H1 (cell line): ENCODE measurements at regions not wholly inside any gene's neighbourhood (a gene's known extent, or its start where the extent isn't known, plus 50 kb on each side); places are given as distances from the start of the nearest gene placed in this dataset.

Experiments used
- CTCF ChIA-PET: fragments of 300-600 bp; sonication (Branson Sonifier 250); formaldehyde crosslinking; loops from one replicate; lab custom pipeline; 2021; ENCODE audit not compliant: partially characterized antibody; lab: Charles Lee
- POLR2A ChIA-PET: fragments of 300-600 bp; sonication (Branson Sonifier 250); formaldehyde crosslinking; loops from one replicate; lab custom pipeline; 2021; ENCODE audit warnings: inconsistent platforms; ENCODE audit not compliant: partially characterized antibody; lab: Charles Lee
- DNase-seq, 2 experiments: peaks; one replicate each; pipeline versions ENCODE4 v3.0.0 to v3.0.0-alpha.2; 2010 to 2022; ENCODE audit warnings: low spot score in 2 of 2, low read depth in 1 of 2, mixed read lengths in 1 of 2
- FAIRE-seq: peaks from 2 replicates; lab custom pipeline; 2011; peaks lifted over from hg19 to GRCh38; lab: Jason Lieb, UNC
- H2AFZ ChIP-seq: 2 replicates; pipeline ENCODE4 v1.8.1; 2012; ENCODE audit warnings: low read length, inconsistent platforms
- H2AK5ac ChIP-seq: 2 replicates; pipeline ENCODE4 v1.6.1; 2013; ENCODE audit warnings: low read depth, low read length
- H2BK120ac ChIP-seq: replicated peaks from 2 replicates; pipeline ENCODE3; 2013; ENCODE audit warnings: low read depth, low read length, inconsistent platforms
- H2BK12ac ChIP-seq: 2 replicates; pipeline ENCODE4 v1.6.1; 2013; ENCODE audit warnings: low read depth, low read length
- H2BK15ac ChIP-seq: 2 replicates; pipeline ENCODE4 v1.6.1; 2013; ENCODE audit warnings: low read length
- H2BK20ac ChIP-seq: 2 replicates; pipeline ENCODE4 v1.6.1; 2013; ENCODE audit warnings: low read length
- H2BK5ac ChIP-seq: 2 replicates; pipeline ENCODE4 v1.6.1; 2013; ENCODE audit warnings: low read depth, low read length
- H3K14ac ChIP-seq: 2 replicates; pipeline ENCODE4 v1.6.1; 2013; ENCODE audit warnings: inconsistent platforms; ENCODE audit not compliant: insufficient read length
- H3K18ac ChIP-seq: 2 replicates; pipeline ENCODE4 v1.6.1; 2013; ENCODE audit warnings: low read length; ENCODE audit errors: extremely low read depth
- H3K23ac ChIP-seq: 2 replicates; pipeline ENCODE4 v1.6.1; 2013; ENCODE audit warnings: inconsistent platforms; ENCODE audit not compliant: insufficient read length
- H3K23me2 ChIP-seq: 2 replicates; pipeline ENCODE4 v1.6.1; 2013; ENCODE audit warnings: low read depth, low read length
- H3K27ac ChIP-seq: 2 replicates; pipeline ENCODE4 v1.6.1; 2011; ENCODE audit warnings: low read depth, low read length, inconsistent platforms
- H3K27me3 ChIP-seq, 4 experiments: replicated peaks in 1 of 4; 1 replicate in 1 of 4; 2 replicates in 3 of 4; pipeline versions ENCODE4 v1.6.1 to v1.8.1; 2011 to 2013; ENCODE audit warnings: low read length in 3 of 4, mild to moderate bottlenecking in 3 of 4, inconsistent platforms in 2 of 4, mixed read lengths in 2 of 4, moderate library complexity in 1 of 4; ENCODE audit not compliant: control insufficient read depth in 3 of 4, insufficient read depth in 3 of 4; ENCODE audit errors: extremely low read depth in 1 of 4
- H3K36me3 ChIP-seq, 4 experiments: 2 replicates each; pipeline versions ENCODE4 v1.6.1 to v1.8.1; 2011 to 2013; ENCODE audit warnings: mild to moderate bottlenecking in 4 of 4, low read length in 3 of 4, moderate library complexity in 2 of 4, control low read depth in 1 of 4, inconsistent platforms in 1 of 4; ENCODE audit not compliant: insufficient read depth in 4 of 4, control insufficient read depth in 2 of 4
- H3K4ac ChIP-seq: replicated peaks from 2 replicates; pipeline ENCODE3; 2013; ENCODE audit warnings: low read length, low read depth, mixed read lengths, inconsistent platforms; ENCODE audit not compliant: insufficient read length
- H3K4me1 ChIP-seq, 4 experiments: replicated peaks in 1 of 4; 1 replicate in 1 of 4; 2 replicates in 3 of 4; pipeline versions ENCODE4 v1.6.1 to v1.8.1; 2011 to 2013; ENCODE audit warnings: low read length in 3 of 4, inconsistent platforms in 2 of 4, mixed read lengths in 1 of 4; ENCODE audit not compliant: insufficient read depth in 4 of 4, control insufficient read depth in 3 of 4
- H3K4me2 ChIP-seq, 2 experiments: 2 replicates each; pipeline versions ENCODE4 v1.6.1 to v1.8.1; 2011 to 2013; ENCODE audit warnings: low read depth in 2 of 2, low read length in 2 of 2, control low read depth in 1 of 2, inconsistent platforms in 1 of 2, mild to moderate bottlenecking in 1 of 2; ENCODE audit not compliant: insufficient read depth in 1 of 2
- H3K4me3 ChIP-seq, 4 experiments: fragments of 200-600, 300-600 bp in 1 of 4; sonication (generic), shearing (Covaris generic), sonication (Bioruptor Twin) in 1 of 4; 2 replicates each; pipeline versions ENCODE4 v1.5.1 to v1.8.1; 2011 to 2016; ENCODE audit warnings: low read length in 4 of 4, low read depth in 3 of 4, control low read depth in 2 of 4, inconsistent platforms in 2 of 4, mild to moderate bottlenecking in 2 of 4, mixed read lengths in 1 of 4, moderate library complexity in 1 of 4; ENCODE audit not compliant: insufficient read depth in 2 of 4; ENCODE audit errors: extremely low read depth in 1 of 4
- H3K56ac ChIP-seq: replicated peaks from 2 replicates; pipeline ENCODE3; 2013; ENCODE audit warnings: low read depth, mild to moderate bottlenecking, mixed read lengths, low read length, inconsistent platforms; ENCODE audit not compliant: insufficient read length
- H3K79me1 ChIP-seq: 2 replicates; pipeline ENCODE4 v1.6.1; 2013; ENCODE audit warnings: low read depth, low read length, control low read depth
- H3K79me2 ChIP-seq, 2 experiments: 2 replicates each; pipeline versions ENCODE4 v1.6.1 to v1.8.1; 2012 to 2013; ENCODE audit warnings: low read length in 2 of 2, mild to moderate bottlenecking in 2 of 2, inconsistent platforms in 1 of 2; ENCODE audit not compliant: insufficient read depth in 2 of 2, control insufficient read depth in 1 of 2
- H3K9ac ChIP-seq, 4 experiments: replicated peaks in 1 of 4; 1 replicate in 1 of 4; 2 replicates in 3 of 4; pipeline versions ENCODE4 v1.6.1 to v1.8.1; 2011 to 2013; ENCODE audit warnings: low read depth in 3 of 4, low read length in 3 of 4, control low read depth in 2 of 4, mild to moderate bottlenecking in 2 of 4, moderate library complexity in 2 of 4, inconsistent platforms in 1 of 4; ENCODE audit errors: extremely low read depth in 1 of 4
- H3K9me3 ChIP-seq, 2 experiments: 2 replicates each; pipeline versions ENCODE4 v1.6.1 to v1.8.1; 2012 to 2013; ENCODE audit warnings: mild to moderate bottlenecking in 2 of 2, moderate library complexity in 2 of 2, control low read depth in 1 of 2, inconsistent platforms in 1 of 2, low read depth in 1 of 2, low read length in 1 of 2, mixed read lengths in 1 of 2; ENCODE audit not compliant: insufficient read depth in 2 of 2
- H4K20me1 ChIP-seq, 2 experiments: replicated peaks in 1 of 2; 2 replicates each; pipeline versions ENCODE3 to v1.8.1; 2011 to 2013; ENCODE audit warnings: inconsistent platforms in 2 of 2, low read length in 2 of 2, mild to moderate bottlenecking in 1 of 2; ENCODE audit not compliant: insufficient read depth in 2 of 2, control insufficient read depth in 1 of 2
- H4K5ac ChIP-seq: 2 replicates; pipeline ENCODE4 v1.6.1; 2013; ENCODE audit warnings: low read length, low read depth, mixed read lengths, inconsistent platforms; ENCODE audit not compliant: insufficient read length
- H4K8ac ChIP-seq: 2 replicates; pipeline ENCODE4 v1.8.0; 2013; ENCODE audit warnings: mild to moderate bottlenecking, moderate library complexity, low read length, inconsistent platforms; ENCODE audit not compliant: insufficient read depth; ENCODE audit errors: extremely low read depth
- H4K91ac ChIP-seq: replicated peaks from 2 replicates; pipeline ENCODE3; 2013; ENCODE audit warnings: low read length, mixed read lengths, inconsistent platforms; ENCODE audit not compliant: insufficient read length
- CBX5 ChIP-seq: fragments of 300-800, 300-1000 bp; sonication (generic); IDR thresholded peaks from 2 replicates; pipeline ENCODE4 v1.7.1; 2016; ENCODE audit warnings: antibody characterized with exemption, low read length, low read depth
- CHD1 ChIP-seq: IDR thresholded peaks from 2 replicates; pipeline ENCODE4 v1.6.1; 2012; ENCODE audit warnings: low read depth, low read length, improper control_type of control experiment
- MAFK ChIP-seq: IDR thresholded peaks from 2 replicates; pipeline ENCODE4 v1.6.1; 2012; ENCODE audit warnings: low read depth, mild to moderate bottlenecking, improper control_type of control experiment, low read length
- PHF8 ChIP-seq: fragments of 200-600 bp; sonication (generic); conservative IDR thresholded peaks from 2 replicates; pipeline ENCODE4 v1.7.1; 2012; ENCODE audit warnings: low read depth, mild to moderate bottlenecking, inconsistent platforms, low read length, moderate library complexity
- POLR2AphosphoS5 ChIP-seq: IDR thresholded peaks from 2 replicates; pipeline ENCODE4 v1.6.1; 2011; ENCODE audit warnings: low read depth, low read length
- RFX5 ChIP-seq: IDR thresholded peaks from 2 replicates; pipeline ENCODE4 v1.6.1; 2011; ENCODE audit warnings: low read depth, low read length, improper control_type of control experiment, borderline replicate concordance
- WGBS, 2 experiments: shearing (Covaris generic) in 1 of 2; methylation state at CpG; one replicate each; pipeline versions ENCODE4 v1.1.6 to v1.1.7; 2013 to 2015; ENCODE audit warnings: low lambda C conversion rate in 2 of 2, mixed read lengths in 2 of 2, inconsistent platforms in 1 of 2, low coverage in 1 of 2, missing lambda C conversion rate in 1 of 2; ENCODE audit not compliant: insufficient replicate concordance in 2 of 2, insufficient coverage in 1 of 2, insufficient read length in 1 of 2; ENCODE audit errors: extremely low coverage in 1 of 2, missing lambda C conversion rate in 1 of 2; 5-methylcytosine and 5-hydroxymethylcytosine counted together

DNA sequence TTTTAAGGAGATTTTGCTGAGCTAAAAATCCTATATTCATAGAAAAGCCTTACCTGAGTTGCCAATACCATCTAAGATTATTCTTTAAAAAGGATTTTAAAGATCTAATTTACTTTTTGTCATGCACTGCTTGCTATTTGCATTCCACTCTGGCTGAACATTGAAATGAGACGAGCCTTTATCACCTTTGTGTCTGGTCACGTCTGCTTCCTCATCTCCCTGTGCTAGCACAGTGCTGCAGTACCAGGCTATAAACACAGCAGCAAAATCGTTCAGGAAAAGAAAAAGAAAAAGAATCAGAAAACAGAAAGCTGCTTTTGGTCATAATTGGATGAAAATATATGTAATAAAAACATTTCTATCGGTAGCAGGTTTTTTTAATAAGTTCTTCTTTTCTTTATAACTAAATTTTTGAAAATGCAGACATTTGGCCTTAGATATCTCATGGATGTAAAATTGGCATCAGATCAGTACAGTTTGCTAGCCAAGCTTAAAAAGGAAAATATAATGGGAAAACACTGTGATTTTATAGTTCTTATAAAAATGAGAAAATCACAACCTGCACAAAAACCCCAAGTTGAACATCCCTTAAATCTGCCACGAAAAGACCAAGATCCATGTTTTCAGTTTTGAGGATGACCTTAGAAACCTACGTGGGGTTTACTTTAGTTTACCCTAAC, 735.7 kb upstream of the CXADR start:
- Histone ChIP-seq H3K4me3 (no peak overlapping the region), H3K18ac (no peak overlapping the region), H4K8ac (no peak overlapping the region), H3K36me3 (no peaks in the 10 kb centered on the region), H2BK12ac (no peak overlapping the region), H2BK120ac (no peak overlapping the region), H3K9me3 (no peaks in the 10 kb centered on the region), H3K23ac (no peak overlapping the region), H3K4me2 (no peak overlapping the region), H3K79me1 (no peaks in the 10 kb centered on the region), H3K79me2 (no peaks in the 10 kb centered on the region), H2BK15ac (no peak overlapping the region), H4K5ac (no peak overlapping the region), H3K27me3 (no peaks in the 10 kb centered on the region), H3K4ac (no peak overlapping the region), H2AFZ (no peak overlapping the region), H2BK5ac (no peak overlapping the region), H3K56ac (no peak overlapping the region), H3K23me2 (no peaks in the 10 kb centered on the region), H3K27ac (no peak overlapping the region), H2BK20ac (no peak overlapping the region), H2AK5ac (no peak overlapping the region), H3K9ac (no peak overlapping the region), H4K20me1 (no peaks in the 10 kb centered on the region), H3K14ac (no peak overlapping the region), H4K91ac (no peak overlapping the region), H3K4me1 (peaks cover 0 to 3% (median 0%) of the 10 kb centered on the region in 4 experiments; a peak in 1 of 7 replicates)
- 84% methylated on average over 6 of the region's 6 CpGs; no CpG with 5 or more reads in 1 of the 2 experiments for WGBS, 2 experiments
- no peak for FAIRE-seq
- ChIA-PET CTCF (interaction anchor here (0.6 kb wide), 1 partner anchor 1147 kb away, joined by 3 read pairs; no protein-coding TSS in a partner anchor), POLR2A (no interaction called here)
- TF ChIP-seq POLR2AphosphoS5 (no peak), RFX5 (no peak), CBX5 (no peak), MAFK (no peak), PHF8 (no peak), CHD1 (no peak)
- no peak for DNase-seq
